ENCODE measurements at regions not wholly inside any gene's neighbourhood (a gene's known extent, or its start where the extent isn't known, plus 50 kb on each side); places are given as distances from the start of the nearest gene placed in this dataset.
"Not testable (repeated sequence)": the region's sequence is repeated elsewhere in the genome, so short reads cannot be mapped to it uniquely, and the experiment has no call there.

GRCh38 chr2:89280536-89280935, 589.1 kb downstream of the RPIA start:
- not testable (repeated sequence) for H3K4me3 Mint-ChIP-seq; H3K36me3 Mint-ChIP-seq (ENCODE audit: insufficient read depth in 2 of 2); H3K27ac Mint-ChIP-seq; ATAC-seq (replicated peaks in 1 of 2); H3K9me3 Mint-ChIP-seq; H3K4me1 Mint-ChIP-seq (ENCODE audit: low read depth); H3K27me3 Mint-ChIP-seq (ENCODE audit: low read depth); DNase-seq

GRCh38 chr2:89286448-89287080, 595.1 kb downstream of the RPIA start:
- not testable (repeated sequence) for H3K9me3 Mint-ChIP-seq, H3K27ac Mint-ChIP-seq

DNA sequence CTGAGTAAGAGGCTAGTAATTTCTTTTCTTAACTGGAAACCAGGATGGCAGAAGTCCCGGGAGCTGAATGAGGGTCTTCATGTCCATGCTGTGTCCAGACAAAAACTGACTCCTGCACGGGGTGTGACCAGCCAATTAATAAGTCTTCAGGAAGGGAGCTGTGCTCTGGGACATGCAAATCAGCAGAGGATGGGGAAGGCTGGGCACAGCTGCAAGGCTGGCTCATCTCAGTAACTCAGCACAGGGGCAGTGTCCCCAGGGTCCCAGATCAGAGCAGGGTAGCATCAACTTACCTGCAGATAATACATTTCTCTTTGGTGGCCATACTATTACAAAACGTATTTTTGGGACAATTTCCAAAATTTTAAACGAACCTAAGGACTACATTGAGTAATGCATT, 595.6 kb downstream of the RPIA start:
- not testable (repeated sequence) for H3K4me3 Mint-ChIP-seq; H3K9me3 Mint-ChIP-seq; H3K27me3 Mint-ChIP-seq (ENCODE audit: low read depth); H3K4me1 Mint-ChIP-seq (ENCODE audit: low read depth); DNase-seq; ATAC-seq (replicated peaks in 1 of 2); H3K27ac Mint-ChIP-seq; H3K36me3 Mint-ChIP-seq (ENCODE audit: insufficient read depth in 2 of 2)

More at GRCh38 chr2:89286448-89287080, 595.1 kb downstream of the RPIA start:
- H3K4me1 Mint-ChIP-seq (ENCODE audit: low read depth); H3K36me3 Mint-ChIP-seq (ENCODE audit: insufficient read depth in 2 of 2); H3K4me3 Mint-ChIP-seq; ATAC-seq (replicated peaks in 1 of 2); DNase-seq; H3K27me3 Mint-ChIP-seq (ENCODE audit: low read depth): not testable (repeated sequence)

DNA sequence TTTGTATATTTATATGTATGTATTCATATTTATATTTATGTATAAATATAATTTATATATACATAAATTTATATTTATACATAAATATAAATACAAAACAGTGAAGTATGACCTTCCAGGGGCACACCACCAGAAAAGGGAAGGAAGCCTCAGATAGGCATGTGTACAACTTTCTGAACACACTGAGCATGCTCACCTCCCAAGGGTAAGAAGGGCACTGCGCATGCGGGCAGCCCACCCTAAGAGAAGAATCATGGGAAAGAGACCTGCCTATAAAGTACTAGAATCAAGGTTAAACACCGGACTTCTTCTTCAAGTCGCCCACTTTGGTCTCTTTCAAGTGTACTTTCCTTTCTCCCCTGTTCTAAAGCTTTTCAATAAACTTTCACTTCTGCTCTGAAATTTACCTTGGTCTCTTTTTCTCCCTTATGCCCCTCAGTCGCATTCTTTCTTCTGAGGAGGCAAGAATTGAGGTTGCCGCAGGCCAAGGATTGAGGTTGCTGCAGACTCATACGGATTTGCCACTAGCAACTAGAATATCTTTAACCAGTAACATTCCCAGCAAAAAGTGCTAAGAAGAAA, 600.3 kb downstream of the RPIA start:
- H3K27me3 Mint-ChIP-seq (ENCODE audit: low read depth); H3K36me3 Mint-ChIP-seq (ENCODE audit: insufficient read depth in 2 of 2); H3K4me1 Mint-ChIP-seq (ENCODE audit: low read depth); DNase-seq; H3K9me3 Mint-ChIP-seq; H3K4me3 Mint-ChIP-seq; H3K27ac Mint-ChIP-seq; ATAC-seq (replicated peaks in 1 of 2): not testable (repeated sequence)

DNA sequence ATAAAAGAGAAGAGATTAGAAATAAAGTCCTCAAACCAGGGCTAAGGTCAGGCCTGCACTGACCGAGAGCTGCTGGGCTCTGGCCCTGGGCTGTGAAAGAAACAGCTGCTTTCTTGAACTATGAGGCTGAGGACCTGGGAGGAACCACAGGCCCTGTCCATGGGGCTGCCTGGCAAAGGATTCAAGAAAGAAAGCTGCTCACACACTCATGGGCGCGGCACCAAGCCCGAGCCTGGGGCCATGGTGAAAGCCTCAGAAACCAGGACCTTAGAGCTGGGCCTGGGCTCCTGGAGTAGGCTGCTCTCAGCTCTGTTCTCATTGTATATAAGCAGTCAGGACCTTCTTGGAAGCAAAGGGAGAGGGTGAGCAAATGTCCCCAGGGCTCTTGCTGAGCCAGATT, 601.9 kb downstream of the RPIA start:
- ATAC-seq (replicated peaks in 1 of 2); H3K4me3 Mint-ChIP-seq; H3K9me3 Mint-ChIP-seq; H3K36me3 Mint-ChIP-seq (ENCODE audit: insufficient read depth in 2 of 2); H3K27ac Mint-ChIP-seq; H3K4me1 Mint-ChIP-seq (ENCODE audit: low read depth); DNase-seq; H3K27me3 Mint-ChIP-seq (ENCODE audit: low read depth): not testable (repeated sequence)

GRCh38 chr2:89294335-89294734, 602.9 kb downstream of the RPIA start:
- H3K27ac Mint-ChIP-seq; DNase-seq; H3K9me3 Mint-ChIP-seq; H3K36me3 Mint-ChIP-seq (ENCODE audit: insufficient read depth in 2 of 2); H3K4me1 Mint-ChIP-seq (ENCODE audit: low read depth); ATAC-seq (replicated peaks in 1 of 2); H3K27me3 Mint-ChIP-seq (ENCODE audit: low read depth); H3K4me3 Mint-ChIP-seq: not testable (repeated sequence)

DNA sequence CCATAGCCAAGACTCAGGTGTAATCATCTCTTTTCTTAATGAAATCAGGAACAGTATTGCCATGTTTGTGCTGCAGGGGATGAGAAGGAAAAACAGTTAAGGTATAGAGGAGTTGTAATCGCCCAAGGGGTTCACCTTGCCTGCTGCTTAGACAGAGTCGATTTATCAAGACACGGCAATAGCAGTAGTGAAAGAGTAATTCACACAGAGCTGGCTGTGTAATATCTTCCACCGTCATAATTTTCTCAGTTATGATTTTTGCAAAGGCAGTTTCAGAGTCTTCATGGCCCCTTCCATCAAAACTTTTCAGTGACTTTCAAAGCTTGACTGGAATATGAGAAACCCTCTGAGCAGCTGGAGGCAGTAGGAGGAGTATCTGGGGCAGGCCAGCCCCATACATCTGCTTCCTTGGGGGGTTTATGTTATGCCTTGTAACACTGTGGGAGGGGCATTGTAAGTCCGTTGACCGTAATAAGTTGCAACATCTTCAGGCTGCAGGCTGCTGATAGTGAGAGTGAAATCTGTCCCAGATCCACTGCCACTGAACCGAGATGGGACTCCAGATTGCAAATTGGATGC, 605.4 kb downstream of the RPIA start:
- H3K27me3 Mint-ChIP-seq (ENCODE audit: low read depth); H3K4me1 Mint-ChIP-seq (ENCODE audit: low read depth); H3K27ac Mint-ChIP-seq; DNase-seq; H3K4me3 Mint-ChIP-seq; H3K36me3 Mint-ChIP-seq (ENCODE audit: insufficient read depth in 2 of 2); H3K9me3 Mint-ChIP-seq: not testable (repeated sequence)
- peak in 1 of 2 donors; percentile 42 for ATAC-seq (replicated peaks in 1 of 2)

- not testable (repeated sequence) for DNase-seq; H3K4me3 Mint-ChIP-seq; H3K36me3 Mint-ChIP-seq (ENCODE audit: insufficient read depth in 2 of 2)
These were observed 607.7 kb downstream of the RPIA start for GRCh38 chr2:89299196-89299595.

DNA sequence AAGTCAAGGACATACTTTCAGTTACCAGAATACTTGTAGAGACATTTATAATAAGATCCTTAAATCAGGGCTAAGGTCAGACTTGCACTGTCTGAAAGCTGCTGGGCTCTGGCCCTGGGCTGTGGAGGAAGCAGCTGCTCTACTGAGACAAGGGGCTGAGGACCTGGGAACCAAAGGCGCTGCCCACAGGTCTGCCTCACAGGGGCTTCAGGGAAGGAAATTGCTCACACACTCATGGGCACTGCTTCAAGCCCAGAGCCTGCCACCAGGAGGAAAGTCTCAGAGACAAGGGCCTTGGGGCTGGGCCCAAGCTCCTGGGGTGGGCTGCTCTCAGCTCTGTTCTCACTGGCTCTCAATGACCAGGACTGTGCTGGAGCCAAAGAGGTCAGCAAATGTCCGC, 614.1 kb downstream of the RPIA start:
- not testable (repeated sequence) for H3K36me3 Mint-ChIP-seq (ENCODE audit: insufficient read depth in 2 of 2); H3K27me3 Mint-ChIP-seq (ENCODE audit: low read depth); H3K4me3 Mint-ChIP-seq; ATAC-seq (replicated peaks in 1 of 2); H3K9me3 Mint-ChIP-seq; H3K27ac Mint-ChIP-seq; DNase-seq; H3K4me1 Mint-ChIP-seq (ENCODE audit: low read depth)

More at GRCh38 chr2:89299196-89299595, 607.7 kb downstream of the RPIA start:
- ATAC-seq (replicated peaks in 1 of 2): peak; percentile 50 to 66
- H3K4me1 Mint-ChIP-seq (ENCODE audit: low read depth); H3K9me3 Mint-ChIP-seq; H3K27me3 Mint-ChIP-seq (ENCODE audit: low read depth); H3K27ac Mint-ChIP-seq: not testable (repeated sequence)

DNA sequence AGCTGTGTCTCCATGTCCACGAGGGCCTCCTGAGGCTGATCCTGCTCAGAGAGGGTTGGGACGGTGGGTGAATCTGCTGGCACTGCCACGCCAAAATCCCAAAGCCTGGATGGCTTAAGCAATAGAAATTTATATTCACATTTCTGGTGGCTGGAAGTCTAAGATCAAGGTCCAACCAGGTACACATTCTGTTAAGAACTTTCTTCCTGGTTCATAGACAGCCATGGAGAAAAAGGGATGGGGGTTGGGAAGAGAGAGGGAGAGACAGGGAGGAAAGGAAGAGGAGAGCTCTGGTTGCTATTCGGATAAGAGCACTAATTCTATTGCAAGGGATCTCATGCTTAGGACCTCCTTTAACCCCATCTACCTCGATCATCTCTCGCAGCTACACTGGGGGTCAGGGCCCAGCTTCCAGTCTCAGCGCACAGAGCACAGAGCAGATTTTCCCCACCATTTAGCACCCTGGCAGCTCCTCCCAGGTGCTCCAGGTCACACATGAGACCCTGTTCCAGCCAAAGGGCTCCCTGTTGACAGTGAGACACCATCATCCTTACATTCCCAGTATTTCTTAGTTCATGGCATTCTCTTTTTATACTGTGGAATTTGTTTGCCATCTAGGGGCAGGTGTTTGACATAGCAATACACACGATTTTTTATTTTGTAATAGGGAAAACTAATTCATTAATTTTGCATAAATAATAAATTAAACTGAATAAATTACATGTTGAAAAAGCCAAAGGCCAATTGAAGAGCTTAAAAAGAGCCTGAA, 615.6 kb downstream of the RPIA start:
- not testable (repeated sequence) for DNase-seq; H3K27ac Mint-ChIP-seq; H3K9me3 Mint-ChIP-seq; H3K27me3 Mint-ChIP-seq (ENCODE audit: low read depth); H3K36me3 Mint-ChIP-seq (ENCODE audit: insufficient read depth in 2 of 2); H3K4me1 Mint-ChIP-seq (ENCODE audit: low read depth); H3K4me3 Mint-ChIP-seq; ATAC-seq (replicated peaks in 1 of 2)

DNA sequence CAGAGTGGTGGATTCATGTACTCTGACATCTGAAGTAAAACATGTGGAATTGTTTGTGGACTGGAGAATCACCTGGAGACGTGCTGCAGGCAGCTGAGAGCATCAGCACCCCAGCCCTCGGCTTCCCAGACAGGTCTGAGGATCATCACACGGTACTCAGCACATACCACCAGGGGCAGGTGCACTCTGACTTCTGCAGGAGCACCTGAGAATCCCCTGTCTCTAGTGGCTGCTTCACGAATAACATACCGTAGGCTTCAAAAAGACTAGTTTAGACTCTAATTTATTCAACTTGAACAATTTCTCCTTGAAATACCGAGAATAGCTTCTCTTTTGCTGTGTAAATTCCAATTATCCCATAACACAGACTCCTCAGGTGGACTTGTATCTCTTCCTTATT, 627.5 kb downstream of the RPIA start:
- not testable (repeated sequence) for H3K4me1 Mint-ChIP-seq (ENCODE audit: low read depth); H3K9me3 Mint-ChIP-seq; DNase-seq; H3K27me3 Mint-ChIP-seq (ENCODE audit: low read depth); ATAC-seq (replicated peaks in 1 of 2); H3K27ac Mint-ChIP-seq; H3K36me3 Mint-ChIP-seq (ENCODE audit: insufficient read depth in 2 of 2); H3K4me3 Mint-ChIP-seq

- not testable (repeated sequence) for ATAC-seq (replicated peaks in 1 of 2); H3K4me3 Mint-ChIP-seq; H3K4me1 Mint-ChIP-seq (ENCODE audit: low read depth); H3K27ac Mint-ChIP-seq; H3K27me3 Mint-ChIP-seq (ENCODE audit: low read depth); H3K36me3 Mint-ChIP-seq (ENCODE audit: insufficient read depth in 2 of 2); DNase-seq; H3K9me3 Mint-ChIP-seq
These were observed 634.4 kb downstream of the RPIA start for GRCh38 chr2:89325894-89326293.

GRCh38 chr2:89326455-89326854, 635.0 kb downstream of the RPIA start:
- not testable (repeated sequence) for H3K27me3 Mint-ChIP-seq (ENCODE audit: low read depth); H3K4me3 Mint-ChIP-seq; H3K36me3 Mint-ChIP-seq (ENCODE audit: insufficient read depth in 2 of 2); H3K27ac Mint-ChIP-seq; H3K9me3 Mint-ChIP-seq; DNase-seq; H3K4me1 Mint-ChIP-seq (ENCODE audit: low read depth)
- ATAC-seq (replicated peaks in 1 of 2): peak in 1 of 2 donors; percentile 19
